SK-N-SH treated with all-trans-retinoic acid at 6 μM for 48 hours (cell line): ENCODE measurements at regions not wholly inside any gene's neighbourhood (a gene's known extent, or its start where the extent isn't known, plus 50 kb on each side); places are given as distances from the start of the nearest gene placed in this dataset.

Experiments used
- ZNF70 ChIP-seq: fragments of 450-650 bp; formaldehyde crosslinking; IDR thresholded peaks from 2 replicates; pipeline ENCODE4 v1.5.0; 2020; ENCODE audit warnings: mild to moderate bottlenecking, moderate library complexity
- TF ChIP-seq, protein P1 (sequence below): fragments of 250-450 bp; sonication (Bioruptor Pico); IDR thresholded peaks from 2 replicates; pipeline ENCODE4 v1.5.1; 2020; ENCODE audit warnings: low read depth, mild to moderate bottlenecking, moderate library complexity
- TF ChIP-seq, protein P2 (sequence below): fragments of 250-450 bp; sonication (Bioruptor Pico); IDR thresholded peaks from 2 replicates; pipeline ENCODE4 v1.8.0; 2021; ENCODE audit warnings: low read depth, mild to moderate bottlenecking, moderate library complexity, borderline replicate concordance

DNA sequence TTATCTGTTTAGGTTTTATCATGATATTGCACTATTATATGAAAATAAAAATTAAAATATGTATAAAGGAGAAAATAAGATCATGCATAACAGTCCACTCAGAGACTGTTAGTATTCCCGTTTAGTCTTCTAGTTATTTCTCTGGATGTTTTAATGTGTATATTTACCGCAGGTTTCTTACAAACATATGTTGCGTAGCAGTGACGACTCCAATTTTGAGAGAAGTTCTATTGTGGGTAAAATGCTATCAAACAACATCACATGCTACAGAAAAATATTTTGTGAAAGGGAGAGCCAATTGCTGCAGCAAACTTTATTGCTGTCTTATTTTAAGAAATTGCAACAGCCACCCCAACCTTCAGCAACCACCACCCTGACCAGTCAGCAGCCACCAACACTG is 72.4 kb upstream of the NXT1 start:
- no peak for TF ChIP-seq ZNF70 (CRISPR knock-in tag)
- TF ChIP-seq, protein P1, sequence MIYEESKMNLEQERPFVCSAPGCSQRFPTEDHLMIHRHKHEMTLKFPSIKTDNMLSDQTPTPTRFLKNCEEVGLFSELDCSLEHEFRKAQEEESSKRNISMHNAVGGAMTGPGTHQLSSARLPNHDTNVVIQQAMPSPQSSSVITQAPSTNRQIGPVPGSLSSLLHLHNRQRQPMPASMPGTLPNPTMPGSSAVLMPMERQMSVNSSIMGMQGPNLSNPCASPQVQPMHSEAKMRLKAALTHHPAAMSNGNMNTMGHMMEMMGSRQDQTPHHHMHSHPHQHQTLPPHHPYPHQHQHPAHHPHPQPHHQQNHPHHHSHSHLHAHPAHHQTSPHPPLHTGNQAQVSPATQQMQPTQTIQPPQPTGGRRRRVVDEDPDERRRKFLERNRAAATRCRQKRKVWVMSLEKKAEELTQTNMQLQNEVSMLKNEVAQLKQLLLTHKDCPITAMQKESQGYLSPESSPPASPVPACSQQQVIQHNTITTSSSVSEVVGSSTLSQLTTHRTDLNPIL (CRISPR knock-in tag) = no peak
- TF ChIP-seq, protein P2, sequence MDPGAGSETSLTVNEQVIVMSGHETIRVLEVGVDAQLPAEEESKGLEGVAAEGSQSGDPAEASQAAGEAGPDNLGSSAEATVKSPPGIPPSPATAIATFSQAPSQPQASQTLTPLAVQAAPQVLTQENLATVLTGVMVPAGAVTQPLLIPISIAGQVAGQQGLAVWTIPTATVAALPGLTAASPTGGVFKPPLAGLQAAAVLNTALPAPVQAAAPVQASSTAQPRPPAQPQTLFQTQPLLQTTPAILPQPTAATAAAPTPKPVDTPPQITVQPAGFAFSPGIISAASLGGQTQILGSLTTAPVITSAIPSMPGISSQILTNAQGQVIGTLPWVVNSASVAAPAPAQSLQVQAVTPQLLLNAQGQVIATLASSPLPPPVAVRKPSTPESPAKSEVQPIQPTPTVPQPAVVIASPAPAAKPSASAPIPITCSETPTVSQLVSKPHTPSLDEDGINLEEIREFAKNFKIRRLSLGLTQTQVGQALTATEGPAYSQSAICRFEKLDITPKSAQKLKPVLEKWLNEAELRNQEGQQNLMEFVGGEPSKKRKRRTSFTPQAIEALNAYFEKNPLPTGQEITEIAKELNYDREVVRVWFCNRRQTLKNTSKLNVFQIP (CRISPR knock-in tag) = no peak
